OCI-LY3 (cell line): ENCODE measurements at regions not wholly inside any gene's neighbourhood (a gene's known extent, or its start where the extent isn't known, plus 50 kb on each side); places are given as distances from the start of the nearest gene placed in this dataset.
"Not testable (repeated sequence)": the region's sequence is repeated elsewhere in the genome, so short reads cannot be mapped to it uniquely, and the experiment has no call there.

Experiments used
- H2AFZ ChIP-seq: fragments of 200-600, 300-600 bp; shearing (Covaris generic); 2 replicates; pipeline ENCODE4 v1.6.0; 2014; ENCODE audit warnings: antibody characterized with exemption, low read depth, low read length
- H3K27ac ChIP-seq: fragments of 200-600, 300-600 bp; sonication (generic); 2 replicates; pipeline ENCODE4 v1.5.1; 2014; ENCODE audit warnings: mild to moderate bottlenecking, low read length, moderate library complexity, mixed read lengths
- H3K27me3 ChIP-seq: fragments of 200-600, 300-600 bp; sonication (generic); 2 replicates; pipeline ENCODE4 v1.6.1; 2014; ENCODE audit warnings: low read depth, low read length, mixed read lengths
- H3K36me3 ChIP-seq: fragments of 200-600, 300-600 bp; sonication (generic); replicated peaks from 2 replicates; pipeline ENCODE3; 2014; ENCODE audit warnings: low read depth, low read length, mixed read lengths
- H3K4me1 ChIP-seq: fragments of 300-600, 200-600 bp; sonication (generic); 2 replicates; pipeline ENCODE4 v1.6.1; 2014; ENCODE audit warnings: low read length, mixed read lengths
- H3K4me2 ChIP-seq: fragments of 200-600, 300-600 bp; sonication (generic); 2 replicates; pipeline ENCODE4 v1.6.1; 2014; ENCODE audit warnings: low read length, mixed read lengths
- H3K4me3 ChIP-seq: fragments of 300-600, 200-600 bp; sonication (generic); 2 replicates; pipeline ENCODE4 v1.5.1; 2014; ENCODE audit warnings: antibody characterized with exemption, mild to moderate bottlenecking, low read length, moderate library complexity
- H3K79me2 ChIP-seq: fragments of 300-600, 200-600 bp; shearing (Covaris generic); 2 replicates; pipeline ENCODE4 v1.6.1; 2014; ENCODE audit warnings: mild to moderate bottlenecking, low read length, mixed read lengths
- H3K9ac ChIP-seq: fragments of 300-600, 200-600 bp; shearing (Covaris generic); 2 replicates; pipeline ENCODE4 v1.6.0; 2014; ENCODE audit warnings: mild to moderate bottlenecking, low read length, moderate library complexity
- H3K9me3 ChIP-seq: fragments of 200-600, 300-600 bp; shearing (Covaris generic); 2 replicates; pipeline ENCODE4 v1.6.1; 2014; ENCODE audit warnings: low read length, mixed read lengths; ENCODE audit not compliant: insufficient read depth
- H4K20me1 ChIP-seq: fragments of 200-600, 300-600 bp; sonication (generic); 2 replicates; pipeline ENCODE4 v1.6.1; 2016; ENCODE audit warnings: low read length, mixed read lengths; ENCODE audit not compliant: insufficient read depth
- EZH2phosphoT487 ChIP-seq: fragments of 200-600 bp; shearing (Covaris generic); IDR thresholded peaks from 2 replicates; pipeline ENCODE4 v1.6.1; 2018; ENCODE audit warnings: antibody characterized with exemption, mixed run types, low read depth
- TF ChIP-seq, protein P1 (sequence below): fragments of 200-600, 300-600 bp; sonication (generic); IDR thresholded peaks from 2 replicates; pipeline ENCODE4 v1.5.1; 2014; ENCODE audit warnings: antibody characterized with exemption, low read length, low read depth

GRCh38 chr3:75394562-75395360 is 269.4 kb upstream of the FRG2C start:
- not testable (repeated sequence) for H3K4me1 ChIP-seq, H3K27ac ChIP-seq, H3K36me3 ChIP-seq, H3K4me3 ChIP-seq, H3K9ac ChIP-seq, H2AFZ ChIP-seq, H4K20me1 ChIP-seq, H3K79me2 ChIP-seq, H3K4me2 ChIP-seq, H3K27me3 ChIP-seq, H3K9me3 ChIP-seq

- Histone ChIP-seq H2AFZ (no peak overlapping the region), H3K4me1 (no peaks in the 10 kb centered on the region), H3K9ac (no peak overlapping the region), H3K27ac (no peak overlapping the region), H3K27me3 (no peaks in the 10 kb centered on the region), H3K9me3 (no peaks in the 10 kb centered on the region), H3K4me3 (no peak overlapping the region), H3K4me2 (no peak overlapping the region), H4K20me1 (no peaks in the 10 kb centered on the region), H3K79me2 (no peaks in the 10 kb centered on the region), H3K36me3 (no peaks in the 10 kb centered on the region)
- TF ChIP-seq, protein P1, sequence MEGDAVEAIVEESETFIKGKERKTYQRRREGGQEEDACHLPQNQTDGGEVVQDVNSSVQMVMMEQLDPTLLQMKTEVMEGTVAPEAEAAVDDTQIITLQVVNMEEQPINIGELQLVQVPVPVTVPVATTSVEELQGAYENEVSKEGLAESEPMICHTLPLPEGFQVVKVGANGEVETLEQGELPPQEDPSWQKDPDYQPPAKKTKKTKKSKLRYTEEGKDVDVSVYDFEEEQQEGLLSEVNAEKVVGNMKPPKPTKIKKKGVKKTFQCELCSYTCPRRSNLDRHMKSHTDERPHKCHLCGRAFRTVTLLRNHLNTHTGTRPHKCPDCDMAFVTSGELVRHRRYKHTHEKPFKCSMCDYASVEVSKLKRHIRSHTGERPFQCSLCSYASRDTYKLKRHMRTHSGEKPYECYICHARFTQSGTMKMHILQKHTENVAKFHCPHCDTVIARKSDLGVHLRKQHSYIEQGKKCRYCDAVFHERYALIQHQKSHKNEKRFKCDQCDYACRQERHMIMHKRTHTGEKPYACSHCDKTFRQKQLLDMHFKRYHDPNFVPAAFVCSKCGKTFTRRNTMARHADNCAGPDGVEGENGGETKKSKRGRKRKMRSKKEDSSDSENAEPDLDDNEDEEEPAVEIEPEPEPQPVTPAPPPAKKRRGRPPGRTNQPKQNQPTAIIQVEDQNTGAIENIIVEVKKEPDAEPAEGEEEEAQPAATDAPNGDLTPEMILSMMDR, result no peak
These were observed 268.4 kb upstream of the FRG2C start for GRCh38 chr3:75395580-75396315.

GRCh38 chr3:75396316-75396802 is 267.8 kb upstream of the FRG2C start:
- no peak overlapping the region for H3K9ac ChIP-seq
- no peak overlapping the region for H3K4me2 ChIP-seq
- no peaks in the 10 kb centered on the region for H3K79me2 ChIP-seq
- H3K9me3 ChIP-seq, result no peaks in the 10 kb centered on the region
- no peaks in the 10 kb centered on the region for H3K36me3 ChIP-seq
- H3K27me3 ChIP-seq, result no peaks in the 10 kb centered on the region
- no peak overlapping the region for H2AFZ ChIP-seq
- no peaks in the 10 kb centered on the region for H3K4me1 ChIP-seq
- no peaks in the 10 kb centered on the region for H4K20me1 ChIP-seq
- no peak for TF ChIP-seq EZH2phosphoT487
- TF ChIP-seq, protein P1, result no peak
- no peak overlapping the region for H3K27ac ChIP-seq
- H3K4me3 ChIP-seq, result no peak overlapping the region

GRCh38 chr3:75397486-75397885 is 266.6 kb upstream of the FRG2C start:
- H3K4me1 ChIP-seq, H3K4me2 ChIP-seq, H3K9ac ChIP-seq, H4K20me1 ChIP-seq, H2AFZ ChIP-seq, H3K27ac ChIP-seq, H3K36me3 ChIP-seq, H3K79me2 ChIP-seq, H3K27me3 ChIP-seq, H3K4me3 ChIP-seq, H3K9me3 ChIP-seq: not testable (repeated sequence)
